Trophoblast cell (in vitro differentiated cells and primary cell): ENCODE measurements at regions not wholly inside any gene's neighbourhood (a gene's known extent, or its start where the extent isn't known, plus 50 kb on each side); places are given as distances from the start of the nearest gene placed in this dataset.
"Not testable (repeated sequence)": the region's sequence is repeated elsewhere in the genome, so short reads cannot be mapped to it uniquely, and the experiment has no call there.

Experiments used
- DNase-seq, 2 donors: peaks; one replicate each; pipeline ENCODE4 v3.0.0-alpha.2; 2016
- H2AFZ ChIP-seq: 2 replicates; pipeline ENCODE4 v1.6.1; 2013; ENCODE audit warnings: low read length, moderate library complexity, mild to moderate bottlenecking; ENCODE audit not compliant: insufficient read depth, poor library complexity
- H2AK5ac ChIP-seq: 2 replicates; pipeline ENCODE4 v1.6.1; 2013; ENCODE audit warnings: mild to moderate bottlenecking, low read length
- H2BK120ac ChIP-seq: 2 replicates; pipeline ENCODE4 v1.6.1; 2013; ENCODE audit warnings: low read length, mild to moderate bottlenecking, moderate library complexity; ENCODE audit not compliant: insufficient read depth, poor library complexity
- H2BK12ac ChIP-seq: 2 replicates; pipeline ENCODE4 v1.6.1; 2013; ENCODE audit warnings: mild to moderate bottlenecking, low read length, moderate library complexity
- H2BK5ac ChIP-seq: 2 replicates; pipeline ENCODE4 v1.6.1; 2013; ENCODE audit warnings: low read length, low read depth, moderate library complexity, mild to moderate bottlenecking; ENCODE audit not compliant: poor library complexity
- H3K14ac ChIP-seq: 2 replicates; pipeline ENCODE4 v1.6.1; 2013; ENCODE audit warnings: mild to moderate bottlenecking, low read length
- H3K18ac ChIP-seq: 2 replicates; pipeline ENCODE4 v1.6.1; 2013; ENCODE audit warnings: mild to moderate bottlenecking, low read length
- H3K23ac ChIP-seq: 2 replicates; pipeline ENCODE4 v1.6.1; 2013; ENCODE audit warnings: low read length
- H3K27ac ChIP-seq: 2 replicates; pipeline ENCODE4 v1.5.1; 2013; ENCODE audit warnings: low read depth, mild to moderate bottlenecking, inconsistent platforms, low read length, moderate library complexity
- H3K27me3 ChIP-seq: 2 replicates; pipeline ENCODE4 v1.6.1; 2013; ENCODE audit warnings: inconsistent platforms, mild to moderate bottlenecking, low read length, moderate library complexity; ENCODE audit not compliant: insufficient read depth
- H3K36me3 ChIP-seq, 2 experiments: 1 replicate in 1 of 2; 2 replicates in 1 of 2; pipeline ENCODE4 v1.6.1; 2013; ENCODE audit warnings: low read length in 2 of 2, mild to moderate bottlenecking in 2 of 2, moderate library complexity in 1 of 2; ENCODE audit not compliant: insufficient read depth in 2 of 2, control insufficient read depth in 1 of 2
- H3K4ac ChIP-seq: 2 replicates; pipeline ENCODE4 v1.6.1; 2013; ENCODE audit warnings: low read depth, mild to moderate bottlenecking, low read length, moderate library complexity
- H3K4me1 ChIP-seq, 2 experiments: 1 replicate in 1 of 2; 2 replicates in 1 of 2; pipeline ENCODE4 v1.6.1; 2013; ENCODE audit warnings: low read length in 2 of 2, mild to moderate bottlenecking in 2 of 2, moderate library complexity in 1 of 2; ENCODE audit not compliant: insufficient read depth in 2 of 2, control insufficient read depth in 1 of 2
- H3K4me2 ChIP-seq: 2 replicates; pipeline ENCODE4 v1.6.1; 2013; ENCODE audit warnings: inconsistent platforms, mild to moderate bottlenecking, low read length, moderate library complexity
- H3K4me3 ChIP-seq: 2 replicates; pipeline ENCODE4 v1.5.1; 2013; ENCODE audit warnings: mild to moderate bottlenecking, low read depth, low read length, inconsistent platforms
- H3K79me1 ChIP-seq: one replicate; pipeline ENCODE4 v1.6.1; 2013; ENCODE audit warnings: low read length
- H3K79me2 ChIP-seq: 2 replicates; pipeline ENCODE4 v1.6.1; 2013; ENCODE audit warnings: low read length, mild to moderate bottlenecking; ENCODE audit not compliant: control insufficient read depth, insufficient read depth, poor library complexity
- H3K9ac ChIP-seq: 2 replicates; pipeline ENCODE4 v1.6.1; 2013; ENCODE audit warnings: mild to moderate bottlenecking, low read length
- H3K9me3 ChIP-seq: 2 replicates; pipeline ENCODE4 v1.6.1; 2013; ENCODE audit warnings: low read depth, mild to moderate bottlenecking, control low read depth, inconsistent platforms, low read length; ENCODE audit not compliant: insufficient read depth
- H4K12ac ChIP-seq: 2 replicates; pipeline ENCODE4 v1.6.1; 2013; ENCODE audit warnings: low read depth, mild to moderate bottlenecking, low read length, moderate library complexity
- H4K8ac ChIP-seq: 2 replicates; pipeline ENCODE4 v1.6.1; 2013; ENCODE audit warnings: low read depth, mild to moderate bottlenecking, low read length, moderate library complexity
- H4K91ac ChIP-seq: one replicate; pipeline ENCODE4 v1.6.1; 2013; ENCODE audit warnings: low read depth, mild to moderate bottlenecking, low read length, moderate library complexity
- WGBS: extraction: QIAGEN DNeasy Blood & Tissue Kit; methylation state at CpG from one replicate; pipeline ENCODE4 v1.1.7; 2013; ENCODE audit warnings: missing lambda C conversion rate; ENCODE audit not compliant: insufficient read length, insufficient coverage; ENCODE audit errors: extremely low coverage; 5-methylcytosine and 5-hydroxymethylcytosine counted together

- H3K9ac ChIP-seq, H3K4me3 ChIP-seq, H4K8ac ChIP-seq, H3K36me3 ChIP-seq, DNase-seq, H3K27ac ChIP-seq, H3K79me1 ChIP-seq, H2BK120ac ChIP-seq, H3K23ac ChIP-seq, H2BK12ac ChIP-seq, H3K27me3 ChIP-seq, H3K9me3 ChIP-seq, H4K12ac ChIP-seq, H2BK5ac ChIP-seq, H4K91ac ChIP-seq, H2AFZ ChIP-seq, H3K4me2 ChIP-seq, H3K4me1 ChIP-seq, H3K14ac ChIP-seq, H3K4ac ChIP-seq, H3K18ac ChIP-seq, H2AK5ac ChIP-seq, H3K79me2 ChIP-seq: not testable (repeated sequence)
- no CpG with 5 or more reads among the region's 1 CpG for WGBS
Measured at GRCh38 chr14:35194183-35194582, 71.8 kb downstream of the PRORP start.

- no peak overlapping the region for H2AK5ac ChIP-seq
- no peak overlapping the region for H3K9ac ChIP-seq
- no peak overlapping the region for H2BK120ac ChIP-seq
- H4K8ac ChIP-seq, result no peak overlapping the region
- H4K91ac ChIP-seq, result no peak overlapping the region
- no peak overlapping the region for H3K4me2 ChIP-seq
- no peak overlapping the region for H4K12ac ChIP-seq
- H3K79me1 ChIP-seq, result no peaks in the 10 kb centered on the region
- H3K4me3 ChIP-seq, result no peak overlapping the region
- no peaks in the 10 kb centered on the region for H3K9me3 ChIP-seq
- no peaks in the 10 kb centered on the region for H3K4me1 ChIP-seq
- WGBS, result no CpG with 5 or more reads among the region's 1 CpG
- no peaks in the 10 kb centered on the region for H3K27me3 ChIP-seq
- no peak overlapping the region for H2BK5ac ChIP-seq
- H2AFZ ChIP-seq, result no peak overlapping the region
- H3K23ac ChIP-seq, result no peak overlapping the region
- no peaks in the 10 kb centered on the region for H3K36me3 ChIP-seq
- no peak overlapping the region for H3K14ac ChIP-seq
- no peak overlapping the region for H2BK12ac ChIP-seq
- no peak overlapping the region for H3K27ac ChIP-seq
- H3K4ac ChIP-seq, result no peak overlapping the region
- no peaks in the 10 kb centered on the region for H3K79me2 ChIP-seq
- no peak overlapping the region for H3K18ac ChIP-seq
- DNase-seq, result peak; percentile 45 to 57
Measured at GRCh38 chr14:35196571-35196970, 74.2 kb downstream of the PRORP start.

- no peak overlapping the region for H3K4me2 ChIP-seq
- H3K27ac ChIP-seq, result no peak overlapping the region
- no peak overlapping the region for H3K23ac ChIP-seq
- H2BK5ac ChIP-seq, result no peak overlapping the region
- H3K79me2 ChIP-seq, result no peaks in the 10 kb centered on the region
- H3K14ac ChIP-seq, result no peak overlapping the region
- no peak overlapping the region for H4K91ac ChIP-seq
- H3K79me1 ChIP-seq, result no peaks in the 10 kb centered on the region
- H3K27me3 ChIP-seq, result no peaks in the 10 kb centered on the region
- no CpG with 5 or more reads among the region's 1 CpG for WGBS
- DNase-seq, result peak; percentile 58 to 90
- no peak overlapping the region for H2BK12ac ChIP-seq
- no peak overlapping the region for H2BK120ac ChIP-seq
- H3K9ac ChIP-seq, result no peak overlapping the region
- no peak overlapping the region for H4K12ac ChIP-seq
- H4K8ac ChIP-seq, result no peak overlapping the region
- no peak overlapping the region for H3K4ac ChIP-seq
- no peaks in the 10 kb centered on the region for H3K9me3 ChIP-seq
- H3K36me3 ChIP-seq, result no peaks in the 10 kb centered on the region
- no peak overlapping the region for H2AFZ ChIP-seq
- no peaks in the 10 kb centered on the region for H3K4me1 ChIP-seq
- no peak overlapping the region for H2AK5ac ChIP-seq
- H3K18ac ChIP-seq, result no peak overlapping the region
- no peak overlapping the region for H3K4me3 ChIP-seq
Measured at GRCh38 chr14:35197015-35197414, 74.7 kb downstream of the PRORP start.

- no peaks in the 10 kb centered on the region for H3K27me3 ChIP-seq
- no peak overlapping the region for H3K4me3 ChIP-seq
- no peaks in the 10 kb centered on the region for H3K36me3 ChIP-seq
- H3K9ac ChIP-seq, result no peak overlapping the region
- H3K79me1 ChIP-seq, result no peaks in the 10 kb centered on the region
- no peak overlapping the region for H3K4ac ChIP-seq
- H3K9me3 ChIP-seq, result no peaks in the 10 kb centered on the region
- no peak overlapping the region for H3K4me2 ChIP-seq
- H4K91ac ChIP-seq, result no peak overlapping the region
- no peak overlapping the region for H3K23ac ChIP-seq
- H3K4me1 ChIP-seq, result no peaks in the 10 kb centered on the region
- no peak overlapping the region for H4K12ac ChIP-seq
- H2BK12ac ChIP-seq, result no peak overlapping the region
- no peak overlapping the region for H2AK5ac ChIP-seq
- no peak overlapping the region for H3K14ac ChIP-seq
- H2BK5ac ChIP-seq, result no peak overlapping the region
- H3K27ac ChIP-seq, result no peak overlapping the region
- H2BK120ac ChIP-seq, result no peak overlapping the region
- no peak overlapping the region for H4K8ac ChIP-seq
- H3K79me2 ChIP-seq, result no peaks in the 10 kb centered on the region
- no peak overlapping the region for H3K18ac ChIP-seq
- WGBS, result no CpG with 5 or more reads among the region's 3 CpGs
- peak; percentile 30 to 70 for DNase-seq
- no peak overlapping the region for H2AFZ ChIP-seq
Measured at GRCh38 chr14:35201066-35201465, 78.7 kb downstream of the PRORP start.
